NB4 (cell line): ENCODE measurements at regions not wholly inside any gene's neighbourhood (a gene's known extent, or its start where the extent isn't known, plus 50 kb on each side); places are given as distances from the start of the nearest gene placed in this dataset.

ENCODE experiments used
- DNase-seq: peaks from one replicate; pipeline ENCODE4 v3.0.0; 2010; ENCODE audit warnings: low read depth
- H3K4me3 ChIP-seq: one replicate; pipeline ENCODE4 v1.5.1; 2011; ENCODE audit warnings: mild to moderate bottlenecking, low read depth, low read length, moderate library complexity
- CTCF ChIP-seq: IDR thresholded peaks from one replicate; pipeline ENCODE4 v1.5.1; 2012; ENCODE audit warnings: low read depth, low read length
- MAX ChIP-seq: IDR thresholded peaks from 2 replicates; pipeline ENCODE4 v1.6.1; 2011; ENCODE audit warnings: low read depth, low read length
- MYC ChIP-seq: IDR thresholded peaks from 2 replicates; pipeline ENCODE4 v1.6.1; 2011; ENCODE audit warnings: low read depth, low read length
- POLR2A ChIP-seq: IDR thresholded peaks from 2 replicates; pipeline ENCODE4 v1.6.1; 2011; ENCODE audit warnings: mild to moderate bottlenecking; ENCODE audit not compliant: insufficient read length; ENCODE audit errors: extremely low read depth

- no peak overlapping the region for H3K4me3 ChIP-seq
- no peak for DNase-seq
- no peak for TF ChIP-seq CTCF
- TF ChIP-seq POLR2A: no peak
- no peak for TF ChIP-seq MYC
- no peak for TF ChIP-seq MAX
Observed at GRCh38 chr5:99949969-99950524, 585.1 kb upstream of the FAM174A start.

- TF ChIP-seq MYC (no peak), MAX (no peak), CTCF (no peak), POLR2A (no peak)
- no peak for DNase-seq
- no peak overlapping the region for H3K4me3 ChIP-seq
Observed at GRCh38 chr5:99949361-99949760, 585.8 kb upstream of the FAM174A start.

- no peak for TF ChIP-seq POLR2A
- no peak for DNase-seq
- no peak overlapping the region for H3K4me3 ChIP-seq
Observed at GRCh38 chr5:99948850-99949249, 586.3 kb upstream of the FAM174A start.

- TF ChIP-seq MYC (no peak), CTCF (no peak), MAX (no peak), POLR2A (no peak)
- no peak overlapping the region for H3K4me3 ChIP-seq
Observed at GRCh38 chr5:99945478-99946442, 589.4 kb upstream of the FAM174A start.

GRCh38 chr5:99940540-99940939 lies 594.6 kb upstream of the FAM174A start:
- no peak for TF ChIP-seq MAX
- no peak for TF ChIP-seq POLR2A
- no peak for TF ChIP-seq CTCF
- no peak for TF ChIP-seq MYC
- no peak for DNase-seq
- no peak overlapping the region for H3K4me3 ChIP-seq

More at GRCh38 chr5:99945478-99946442, 589.4 kb upstream of the FAM174A start:
- DNase-seq: no peak

GRCh38 chr5:99936911-99937310 lies 598.3 kb upstream of the FAM174A start:
- DNase-seq: no peak
- TF ChIP-seq MAX (no peak), POLR2A (no peak), MYC (no peak), CTCF (no peak)
- H3K4me3 ChIP-seq: no peak overlapping the region
